ENCODE measurements at regions not wholly inside any gene's neighbourhood (a gene's known extent, or its start where the extent isn't known, plus 50 kb on each side); places are given as distances from the start of the nearest gene placed in this dataset.

GRCh38 chr1:184153731-184154130 is 102.2 kb downstream of the TSEN15 start:
- peaks cover 10% of the 10 kb centered on the region for H3K4me1 ChIP-seq (ENCODE audit: control insufficient read depth, insufficient read depth, low read length)
- Mint-ChIP-seq H3K27ac (no peak overlapping the region), H3K27me3 (ENCODE audit: low read depth in 2 of 2) (peaks cover 28 to 40% of the 10 kb centered on the region in 2 donors), H3K9me3 (no peaks in the 10 kb centered on the region), H3K4me3 (no peak overlapping the region), H3K4me1 (peaks cover 13 to 16% of the 10 kb centered on the region in 2 donors), H3K36me3 (no peaks in the 10 kb centered on the region)
- H3K27ac ChIP-seq (ENCODE audit: low read length), result no peak overlapping the region
- intact Hi-C loops (cut with micrococcal nuclease), result no loop called here
- 86% methylated on average over 4 of the region's 4 CpGs for WGBS (ENCODE audit: insufficient coverage)
- no peak overlapping the region for H3K4me3 ChIP-seq (ENCODE audit: low read length)
- DNase-seq (no peak), ATAC-seq (no peak)
- no peak for TF ChIP-seq CTCF (IDR thresholded peaks at IDR 0.05)
- H3K9me3 ChIP-seq (ENCODE audit: control insufficient read depth, insufficient read depth, low read length), result no peaks in the 10 kb centered on the region
- peaks cover 8% of the 10 kb centered on the region for H3K27me3 ChIP-seq (ENCODE audit: control insufficient read depth, insufficient read depth, low read length)
- no peaks in the 10 kb centered on the region for H3K36me3 ChIP-seq (ENCODE audit: control insufficient read depth, insufficient read depth, low read length)

DNA sequence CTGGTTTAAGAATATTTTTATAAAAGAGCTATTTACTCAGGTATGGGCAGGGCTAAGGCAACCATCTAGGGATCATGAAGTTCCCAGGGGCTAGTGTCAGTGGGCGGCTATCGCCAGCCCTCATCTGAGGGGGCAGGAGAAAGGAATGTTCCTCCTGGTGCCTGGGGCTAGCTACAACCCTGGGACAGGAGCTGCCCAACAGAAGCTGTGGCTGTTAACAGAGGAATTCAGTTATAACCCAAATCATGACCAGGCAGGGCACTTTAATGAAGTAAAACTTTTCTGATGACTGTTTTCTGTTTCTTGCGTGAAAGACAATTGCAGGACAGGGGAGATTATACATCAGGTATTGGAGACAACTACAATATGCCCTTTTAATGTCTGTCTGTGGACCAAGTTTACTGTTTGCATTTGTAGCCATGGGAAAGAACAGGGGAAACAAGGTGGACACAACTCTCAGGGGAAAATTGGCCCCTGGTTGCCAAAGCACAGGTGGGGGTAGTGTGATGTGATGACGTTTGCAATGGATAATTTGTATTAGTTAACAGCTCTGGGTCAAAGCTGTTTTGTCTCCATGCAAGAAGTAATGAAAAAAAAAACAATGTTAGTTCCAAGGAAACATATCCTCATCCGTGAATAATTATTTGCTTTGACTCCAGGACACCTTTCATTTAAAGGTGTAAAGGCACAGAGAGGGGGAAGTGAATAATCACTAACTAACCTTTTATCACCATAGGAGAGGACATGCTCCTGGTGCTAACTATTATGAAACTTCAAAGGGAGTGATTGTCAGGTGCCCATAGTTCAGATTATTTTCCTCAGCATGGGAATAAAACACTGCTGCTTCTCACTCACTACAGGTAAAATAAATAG is 105.2 kb downstream of the TSEN15 start:
- no peaks in the 10 kb centered on the region for H3K9me3 Mint-ChIP-seq
- Histone ChIP-seq H3K27ac (ENCODE audit: low read length) (no peak overlapping the region), H3K9me3 (ENCODE audit: control insufficient read depth, insufficient read depth, low read length) (no peaks in the 10 kb centered on the region), H3K4me3 (ENCODE audit: low read length) (no peak overlapping the region), H3K27me3 (ENCODE audit: control insufficient read depth, insufficient read depth, low read length) (peaks cover 6% of the 10 kb centered on the region), H3K36me3 (ENCODE audit: control insufficient read depth, insufficient read depth, low read length) (no peaks in the 10 kb centered on the region), H3K4me1 (ENCODE audit: control insufficient read depth, insufficient read depth, low read length) (peaks cover 10% of the 10 kb centered on the region)
- H3K27ac Mint-ChIP-seq, result no peak overlapping the region
- ATAC-seq, result no peak
- intact Hi-C loops (cut with micrococcal nuclease), result no loop called here
- H3K4me3 Mint-ChIP-seq, result no peak overlapping the region
- no peak for TF ChIP-seq CTCF (IDR thresholded peaks at IDR 0.05)
- DNase-seq, result no peak
- WGBS (ENCODE audit: insufficient coverage), result 87% methylated on average over 4 of the region's 5 CpGs
- peaks cover 20 to 31% of the 10 kb centered on the region in 2 donors for H3K27me3 Mint-ChIP-seq (ENCODE audit: low read depth in 2 of 2)
- H3K36me3 Mint-ChIP-seq, result no peaks in the 10 kb centered on the region
- H3K4me1 Mint-ChIP-seq, result peaks cover 13 to 16% of the 10 kb centered on the region in 2 donors

DNA sequence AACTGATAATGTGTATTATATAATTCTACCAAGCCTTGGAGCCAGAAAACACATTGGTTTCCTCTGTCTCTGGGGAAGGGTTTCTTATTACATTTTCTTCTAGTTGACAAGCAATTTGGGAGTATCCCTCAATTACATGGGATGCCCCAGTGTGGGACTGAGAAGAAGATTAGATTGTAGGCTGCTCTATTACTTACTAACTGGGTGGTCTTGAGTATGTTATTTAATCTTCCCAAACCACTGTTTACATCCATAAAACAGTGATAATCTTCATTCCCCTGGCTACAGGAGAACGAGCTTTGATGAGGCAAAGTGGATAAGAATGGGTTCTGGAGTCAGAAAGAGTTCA is 105.8 kb downstream of the TSEN15 start:
- H3K27ac Mint-ChIP-seq, result no peak overlapping the region
- DNase-seq (no peak), ATAC-seq (no peak)
- peaks cover 11% of the 10 kb centered on the region in 2 donors for H3K4me1 Mint-ChIP-seq
- no CpG with 5 or more reads among the region's 1 CpG for WGBS (ENCODE audit: insufficient coverage)
- intact Hi-C loops (cut with micrococcal nuclease), result no loop called here
- peaks cover 18 to 25% of the 10 kb centered on the region in 2 donors for H3K27me3 Mint-ChIP-seq (ENCODE audit: low read depth in 2 of 2)
- H3K36me3 Mint-ChIP-seq, result no peaks in the 10 kb centered on the region
- Histone ChIP-seq H3K9me3 (ENCODE audit: control insufficient read depth, insufficient read depth, low read length) (no peaks in the 10 kb centered on the region), H3K4me1 (ENCODE audit: control insufficient read depth, insufficient read depth, low read length) (peaks cover 7% of the 10 kb centered on the region), H3K4me3 (ENCODE audit: low read length) (no peak overlapping the region), H3K27me3 (ENCODE audit: control insufficient read depth, insufficient read depth, low read length) (peaks cover 4% of the 10 kb centered on the region), H3K27ac (ENCODE audit: low read length) (no peak overlapping the region), H3K36me3 (ENCODE audit: control insufficient read depth, insufficient read depth, low read length) (no peaks in the 10 kb centered on the region)
- H3K9me3 Mint-ChIP-seq, result no peaks in the 10 kb centered on the region
- TF ChIP-seq CTCF (IDR thresholded peaks at IDR 0.05), result no peak
- no peak overlapping the region for H3K4me3 Mint-ChIP-seq

All from natural killer cell (primary cell).